SK-N-SH treated with all-trans-retinoic acid at 6 μM for 48 hours (cell line): ENCODE measurements at regions not wholly inside any gene's neighbourhood (a gene's known extent, or its start where the extent isn't known, plus 50 kb on each side); places are given as distances from the start of the nearest gene placed in this dataset.
A peak's percentile ranks its signal among the peaks of the same experiment; 100 is the strongest.

Source experiments
- ATAC-seq: fragments of 200-7000 bp; cut with Tn5 transposase; 3 replicates; pipeline ENCODE4 v1.9.1; 2020; ENCODE audit warnings: mild to moderate bottlenecking, moderate library complexity
- ARNTL ChIP-seq: fragments of 450-650 bp; formaldehyde crosslinking; IDR thresholded peaks from 2 replicates; pipeline ENCODE4 v1.5.0; 2020; ENCODE audit warnings: low read depth, mild to moderate bottlenecking, moderate library complexity, borderline replicate concordance
- BACH2 ChIP-seq: fragments of 250-450 bp; sonication (Bioruptor Pico); IDR thresholded peaks from 2 replicates; pipeline ENCODE4 v1.9.0; 2021; ENCODE audit warnings: mild to moderate bottlenecking, borderline replicate concordance
- CSDC2 ChIP-seq: fragments of 250-450 bp; sonication (Bioruptor Pico); IDR thresholded peaks from 2 replicates; pipeline ENCODE4 v1.5.0; 2020; ENCODE audit warnings: mild to moderate bottlenecking, moderate library complexity
- ESRRG ChIP-seq: fragments of 250-450 bp; sonication (Bioruptor Pico); IDR thresholded peaks from 2 replicates; pipeline ENCODE4 v1.6.1; 2021; ENCODE audit warnings: mild to moderate bottlenecking
- GLIS3 ChIP-seq: fragments of 250-450 bp; sonication (Bioruptor Pico); IDR thresholded peaks from 2 replicates; pipeline ENCODE4 v1.5.0; 2020; ENCODE audit warnings: mild to moderate bottlenecking, moderate library complexity
- ISL1 ChIP-seq: fragments of 250-450 bp; sonication (Bioruptor Pico); IDR thresholded peaks from 2 replicates; pipeline ENCODE4 v2.1.2; 2022; ENCODE audit warnings: mild to moderate bottlenecking, moderate library complexity
- PPARA ChIP-seq: fragments of 250-450 bp; sonication (Bioruptor Pico); IDR thresholded peaks from 2 replicates; pipeline ENCODE4 v1.5.0; 2020; ENCODE audit warnings: mild to moderate bottlenecking, borderline replicate concordance
- RARB ChIP-seq: fragments of 250-450 bp; sonication (Bioruptor Pico); IDR thresholded peaks from 2 replicates; pipeline ENCODE4 v1.8.0; 2021; ENCODE audit warnings: mild to moderate bottlenecking, moderate library complexity
- SNAI2 ChIP-seq: fragments of 250-450 bp; sonication (Bioruptor Pico); IDR thresholded peaks from 2 replicates; pipeline ENCODE4 v1.5.0; 2020; ENCODE audit warnings: mild to moderate bottlenecking, moderate library complexity
- TOX ChIP-seq: fragments of 250-450 bp; sonication (Bioruptor Pico); IDR thresholded peaks from 2 replicates; pipeline ENCODE4 v1.8.0; 2021; ENCODE audit warnings: mild to moderate bottlenecking, moderate library complexity, borderline replicate concordance
- ZC3H10 ChIP-seq: fragments of 250-450 bp; sonication (Bioruptor Pico); IDR thresholded peaks from 2 replicates; pipeline ENCODE4 v1.5.1; 2021; ENCODE audit warnings: mild to moderate bottlenecking, moderate library complexity
- ZFP3 ChIP-seq: fragments of 250-450 bp; sonication (Bioruptor Pico); IDR thresholded peaks from 2 replicates; pipeline ENCODE4 v1.5.0; 2020; ENCODE audit warnings: mild to moderate bottlenecking, moderate library complexity
- ZFP30 ChIP-seq: fragments of 450-650 bp; formaldehyde crosslinking; IDR thresholded peaks from 2 replicates; pipeline ENCODE4 v1.5.0; 2022; ENCODE audit warnings: mild to moderate bottlenecking, moderate library complexity
- ZNF565 ChIP-seq: fragments of 450-650 bp; formaldehyde crosslinking; conservative IDR thresholded peaks from 2 replicates; pipeline ENCODE4 v1.5.0; 2020; ENCODE audit warnings: low read depth, mild to moderate bottlenecking, moderate library complexity
- ZNF8 ChIP-seq: fragments of 450-650 bp; formaldehyde crosslinking; IDR thresholded peaks from 2 replicates; pipeline ENCODE4 v1.5.0; 2020; ENCODE audit warnings: mild to moderate bottlenecking, moderate library complexity
- TF ChIP-seq, protein P1 (sequence below): fragments of 250-450 bp; sonication (Bioruptor Pico); IDR thresholded peaks from 2 replicates; pipeline ENCODE4 v1.8.0; 2020; ENCODE audit warnings: mild to moderate bottlenecking, moderate library complexity, borderline replicate concordance
- TF ChIP-seq, protein P2 (sequence below): fragments of 250-450 bp; sonication (Bioruptor Pico); IDR thresholded peaks from 2 replicates; pipeline ENCODE4 v1.5.0; 2020; ENCODE audit warnings: mild to moderate bottlenecking, moderate library complexity
- TF ChIP-seq, protein P3 (sequence below): fragments of 250-450 bp; sonication (Bioruptor Pico); IDR thresholded peaks from 2 replicates; pipeline ENCODE4 v1.5.1; 2021; ENCODE audit warnings: mild to moderate bottlenecking, moderate library complexity
- TF ChIP-seq, protein P4 (sequence below): fragments of 250-450 bp; sonication (Bioruptor Pico); IDR thresholded peaks from 2 replicates; pipeline ENCODE4 v1.5.1; 2020; ENCODE audit warnings: low read depth, mild to moderate bottlenecking, moderate library complexity

DNA sequence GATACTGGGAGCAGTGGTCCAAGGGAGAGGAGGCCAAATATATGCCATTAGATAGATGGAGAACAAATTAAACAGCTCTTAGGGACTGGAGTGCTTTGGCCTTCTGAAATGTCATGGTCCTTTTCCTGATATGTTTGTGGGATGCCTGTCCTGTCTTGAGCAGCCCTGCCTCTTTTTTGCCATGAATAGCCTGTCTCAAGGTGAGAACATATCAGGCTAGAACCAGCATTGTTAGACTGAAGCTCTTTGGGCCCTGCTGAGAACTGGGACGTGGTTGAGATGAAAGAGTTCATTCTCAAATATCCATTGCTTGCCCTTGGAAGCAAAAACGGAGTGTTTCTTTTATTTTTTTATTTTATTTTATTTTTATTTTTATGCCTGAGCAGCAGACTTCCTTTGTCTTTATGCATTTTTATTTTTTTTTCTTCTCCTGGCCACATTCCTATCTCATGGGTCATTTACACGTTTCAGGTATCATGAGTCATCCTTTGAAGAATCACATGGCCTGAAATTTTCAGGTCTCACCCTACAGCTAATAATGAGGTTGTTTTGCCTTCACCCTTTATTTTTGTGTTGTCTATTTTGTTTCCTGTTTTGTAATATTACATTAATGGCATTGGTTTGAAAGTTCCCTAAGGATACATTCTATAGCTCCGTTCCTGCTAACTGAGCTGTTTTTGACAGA lies 371.4 kb downstream of the PSAT1 start:
- no peak for ATAC-seq
- no peak for TF ChIP-seq TOX (CRISPR knock-in tag)
- TF ChIP-seq ZFP30 = no peak
- no peak for TF ChIP-seq ZNF565
- TF ChIP-seq ARNTL (CRISPR knock-in tag) = no peak
- TF ChIP-seq ISL1 (CRISPR knock-in tag) = no peak
- no peak for TF ChIP-seq ZNF8 (CRISPR knock-in tag)
- TF ChIP-seq, protein P1, sequence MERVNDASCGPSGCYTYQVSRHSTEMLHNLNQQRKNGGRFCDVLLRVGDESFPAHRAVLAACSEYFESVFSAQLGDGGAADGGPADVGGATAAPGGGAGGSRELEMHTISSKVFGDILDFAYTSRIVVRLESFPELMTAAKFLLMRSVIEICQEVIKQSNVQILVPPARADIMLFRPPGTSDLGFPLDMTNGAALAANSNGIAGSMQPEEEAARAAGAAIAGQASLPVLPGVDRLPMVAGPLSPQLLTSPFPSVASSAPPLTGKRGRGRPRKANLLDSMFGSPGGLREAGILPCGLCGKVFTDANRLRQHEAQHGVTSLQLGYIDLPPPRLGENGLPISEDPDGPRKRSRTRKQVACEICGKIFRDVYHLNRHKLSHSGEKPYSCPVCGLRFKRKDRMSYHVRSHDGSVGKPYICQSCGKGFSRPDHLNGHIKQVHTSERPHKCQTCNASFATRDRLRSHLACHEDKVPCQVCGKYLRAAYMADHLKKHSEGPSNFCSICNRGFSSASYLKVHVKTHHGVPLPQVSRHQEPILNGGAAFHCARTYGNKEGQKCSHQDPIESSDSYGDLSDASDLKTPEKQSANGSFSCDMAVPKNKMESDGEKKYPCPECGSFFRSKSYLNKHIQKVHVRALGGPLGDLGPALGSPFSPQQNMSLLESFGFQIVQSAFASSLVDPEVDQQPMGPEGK = no peak
- TF ChIP-seq ZFP3 (CRISPR knock-in tag) = no peak
- TF ChIP-seq, protein P2, sequence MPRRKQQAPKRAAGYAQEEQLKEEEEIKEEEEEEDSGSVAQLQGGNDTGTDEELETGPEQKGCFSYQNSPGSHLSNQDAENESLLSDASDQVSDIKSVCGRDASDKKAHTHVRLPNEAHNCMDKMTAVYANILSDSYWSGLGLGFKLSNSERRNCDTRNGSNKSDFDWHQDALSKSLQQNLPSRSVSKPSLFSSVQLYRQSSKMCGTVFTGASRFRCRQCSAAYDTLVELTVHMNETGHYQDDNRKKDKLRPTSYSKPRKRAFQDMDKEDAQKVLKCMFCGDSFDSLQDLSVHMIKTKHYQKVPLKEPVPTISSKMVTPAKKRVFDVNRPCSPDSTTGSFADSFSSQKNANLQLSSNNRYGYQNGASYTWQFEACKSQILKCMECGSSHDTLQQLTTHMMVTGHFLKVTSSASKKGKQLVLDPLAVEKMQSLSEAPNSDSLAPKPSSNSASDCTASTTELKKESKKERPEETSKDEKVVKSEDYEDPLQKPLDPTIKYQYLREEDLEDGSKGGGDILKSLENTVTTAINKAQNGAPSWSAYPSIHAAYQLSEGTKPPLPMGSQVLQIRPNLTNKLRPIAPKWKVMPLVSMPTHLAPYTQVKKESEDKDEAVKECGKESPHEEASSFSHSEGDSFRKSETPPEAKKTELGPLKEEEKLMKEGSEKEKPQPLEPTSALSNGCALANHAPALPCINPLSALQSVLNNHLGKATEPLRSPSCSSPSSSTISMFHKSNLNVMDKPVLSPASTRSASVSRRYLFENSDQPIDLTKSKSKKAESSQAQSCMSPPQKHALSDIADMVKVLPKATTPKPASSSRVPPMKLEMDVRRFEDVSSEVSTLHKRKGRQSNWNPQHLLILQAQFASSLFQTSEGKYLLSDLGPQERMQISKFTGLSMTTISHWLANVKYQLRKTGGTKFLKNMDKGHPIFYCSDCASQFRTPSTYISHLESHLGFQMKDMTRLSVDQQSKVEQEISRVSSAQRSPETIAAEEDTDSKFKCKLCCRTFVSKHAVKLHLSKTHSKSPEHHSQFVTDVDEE (CRISPR knock-in tag) = no peak
- TF ChIP-seq PPARA = no peak
- TF ChIP-seq, protein P3, sequence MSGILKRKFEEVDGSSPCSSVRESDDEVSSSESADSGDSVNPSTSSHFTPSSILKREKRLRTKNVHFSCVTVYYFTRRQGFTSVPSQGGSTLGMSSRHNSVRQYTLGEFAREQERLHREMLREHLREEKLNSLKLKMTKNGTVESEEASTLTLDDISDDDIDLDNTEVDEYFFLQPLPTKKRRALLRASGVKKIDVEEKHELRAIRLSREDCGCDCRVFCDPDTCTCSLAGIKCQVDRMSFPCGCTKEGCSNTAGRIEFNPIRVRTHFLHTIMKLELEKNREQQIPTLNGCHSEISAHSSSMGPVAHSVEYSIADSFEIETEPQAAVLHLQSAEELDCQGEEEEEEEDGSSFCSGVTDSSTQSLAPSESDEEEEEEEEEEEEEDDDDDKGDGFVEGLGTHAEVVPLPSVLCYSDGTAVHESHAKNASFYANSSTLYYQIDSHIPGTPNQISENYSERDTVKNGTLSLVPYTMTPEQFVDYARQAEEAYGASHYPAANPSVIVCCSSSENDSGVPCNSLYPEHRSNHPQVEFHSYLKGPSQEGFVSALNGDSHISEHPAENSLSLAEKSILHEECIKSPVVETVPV (CRISPR knock-in tag) = no peak
- TF ChIP-seq BACH2 (CRISPR knock-in tag) = no peak

DNA sequence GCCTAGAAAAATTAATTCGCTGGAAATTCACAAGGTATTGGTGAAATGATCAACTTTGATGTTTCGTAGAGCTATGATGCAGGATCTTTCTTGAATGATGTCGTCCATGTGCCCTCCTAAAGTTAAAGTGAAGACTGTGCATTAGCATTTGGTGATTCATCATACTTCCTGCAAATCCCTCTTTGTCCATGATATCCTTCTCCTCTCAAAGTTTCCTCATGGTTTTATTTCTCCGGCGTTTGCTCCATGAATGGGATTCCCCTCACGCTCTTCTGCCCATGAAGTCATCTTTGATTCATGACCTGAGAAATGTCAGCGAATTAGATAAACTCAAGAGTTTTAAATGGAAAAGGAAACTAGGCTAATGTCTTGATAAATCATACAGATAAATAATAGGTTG lies 372.7 kb downstream of the PSAT1 start:
- ATAC-seq = no peak
- TF ChIP-seq, protein P3 (CRISPR knock-in tag) = no peak
- TF ChIP-seq ISL1 (CRISPR knock-in tag) (peak; percentile 44; the same call in 1 of the 2 replicates), ZC3H10 (0 out of 2 replicates have a peak, but pooled peaks have one; percentile 20), GLIS3 (no peak)
- TF ChIP-seq, protein P4, sequence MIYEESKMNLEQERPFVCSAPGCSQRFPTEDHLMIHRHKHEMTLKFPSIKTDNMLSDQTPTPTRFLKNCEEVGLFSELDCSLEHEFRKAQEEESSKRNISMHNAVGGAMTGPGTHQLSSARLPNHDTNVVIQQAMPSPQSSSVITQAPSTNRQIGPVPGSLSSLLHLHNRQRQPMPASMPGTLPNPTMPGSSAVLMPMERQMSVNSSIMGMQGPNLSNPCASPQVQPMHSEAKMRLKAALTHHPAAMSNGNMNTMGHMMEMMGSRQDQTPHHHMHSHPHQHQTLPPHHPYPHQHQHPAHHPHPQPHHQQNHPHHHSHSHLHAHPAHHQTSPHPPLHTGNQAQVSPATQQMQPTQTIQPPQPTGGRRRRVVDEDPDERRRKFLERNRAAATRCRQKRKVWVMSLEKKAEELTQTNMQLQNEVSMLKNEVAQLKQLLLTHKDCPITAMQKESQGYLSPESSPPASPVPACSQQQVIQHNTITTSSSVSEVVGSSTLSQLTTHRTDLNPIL (CRISPR knock-in tag) = no peak

DNA sequence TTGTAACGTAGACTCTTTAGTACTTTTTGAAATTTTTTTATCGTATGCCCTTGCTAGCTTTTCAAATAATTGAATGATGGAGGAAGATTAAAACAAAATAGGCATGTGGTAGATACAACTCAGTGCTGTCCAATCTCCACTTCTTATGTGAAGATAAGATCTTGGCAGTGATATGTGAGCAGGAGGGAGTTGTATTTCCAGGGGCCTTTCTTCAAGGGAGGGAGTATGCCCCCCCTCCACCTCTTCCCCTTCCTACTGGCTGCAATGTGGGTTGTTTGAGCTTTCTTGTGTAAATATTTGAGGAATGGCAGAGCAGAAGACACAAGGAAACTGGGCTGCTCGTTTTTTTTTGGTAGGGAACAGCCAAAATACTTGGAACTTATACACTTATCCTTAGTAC lies 374.9 kb downstream of the PSAT1 start:
- peak; percentile 52 for ATAC-seq
- TF ChIP-seq ISL1 (CRISPR knock-in tag) (peak; percentile 17; the same call in 1 of the 2 replicates), BACH2 (CRISPR knock-in tag) (no peak), GLIS3 (no peak), CSDC2 (CRISPR knock-in tag) (no peak)
- TF ChIP-seq, protein P1 = peak; percentile 91; the same call in 1 of the 2 replicates

DNA sequence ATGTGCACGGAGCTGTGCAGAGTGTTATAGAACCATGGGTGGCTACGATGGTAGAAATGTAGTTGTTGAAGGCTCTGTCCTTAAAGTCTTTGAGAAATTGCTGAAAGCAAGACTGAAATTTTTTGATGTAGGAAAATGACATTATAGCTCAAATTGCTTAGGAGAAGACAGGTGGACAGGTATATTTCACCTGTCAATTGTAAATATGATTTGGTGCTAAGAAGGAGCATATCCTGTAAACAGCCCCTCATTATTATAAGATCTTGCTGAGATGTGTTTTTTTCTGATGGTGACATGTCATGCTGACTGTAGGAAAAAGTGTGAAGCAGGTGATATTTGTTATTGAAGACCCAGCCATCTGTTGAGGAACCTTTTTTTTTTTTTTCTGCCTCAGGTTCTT lies 377.9 kb downstream of the PSAT1 start:
- TF ChIP-seq ESRRG (CRISPR knock-in tag) (no peak), ZC3H10 (no peak), GLIS3 (no peak), CSDC2 (CRISPR knock-in tag) (no peak), BACH2 (CRISPR knock-in tag) (no peak), RARB (no peak), SNAI2 (no peak), ZFP3 (CRISPR knock-in tag) (no peak), TOX (CRISPR knock-in tag) (no peak)
- TF ChIP-seq, protein P3 (CRISPR knock-in tag) = no peak
- no peak for ATAC-seq
